HT1080 (cell line): ENCODE measurements at regions not wholly inside any gene's neighbourhood (a gene's known extent, or its start where the extent isn't known, plus 50 kb on each side); places are given as distances from the start of the nearest gene placed in this dataset.
"Not testable (repeated sequence)": the region's sequence is repeated elsewhere in the genome, so short reads cannot be mapped to it uniquely, and the experiment has no call there.

Experiments
- DNase-seq: peaks from one replicate; pipeline ENCODE4 v3.0.0-alpha.2; 2015; ENCODE audit warnings: low read depth

DNA sequence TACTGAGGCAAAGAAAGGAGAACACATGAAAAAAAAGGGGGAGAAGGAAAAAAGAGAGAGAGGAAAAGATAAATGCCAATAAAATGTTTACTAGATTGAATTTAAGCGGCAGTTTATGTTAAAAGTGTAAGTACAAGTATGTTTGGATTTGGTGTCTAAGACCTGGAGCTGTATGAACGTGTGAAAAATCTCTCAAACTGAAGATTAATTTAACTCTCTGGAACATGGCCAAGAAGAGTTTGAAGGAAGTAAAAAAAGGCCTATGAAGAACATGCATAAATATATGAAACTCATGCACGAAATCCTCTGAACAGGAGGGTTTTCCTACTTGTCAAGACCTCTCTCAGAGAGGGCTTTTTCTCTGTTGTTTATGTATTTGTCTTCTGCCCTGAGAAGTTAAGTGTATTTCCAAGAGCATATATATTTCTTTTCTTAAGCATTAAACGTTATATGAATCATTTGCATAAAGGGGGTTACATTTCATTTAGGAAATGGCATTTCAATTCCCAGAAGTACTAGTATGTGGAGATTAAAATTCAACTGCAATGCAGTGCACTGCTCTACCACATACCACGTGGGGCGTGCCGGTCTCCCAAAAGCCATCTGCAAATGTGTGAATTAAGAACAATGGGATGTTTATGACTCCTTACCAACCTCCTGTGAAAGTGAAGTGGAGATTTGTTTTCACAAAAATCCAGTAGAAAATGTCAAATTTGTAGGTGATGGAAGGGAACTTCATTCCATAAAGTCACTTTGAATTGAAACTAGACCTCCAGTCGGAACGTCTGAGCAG is 281.1 kb upstream of the TRIB2 start:
- no peak for DNase-seq

DNA sequence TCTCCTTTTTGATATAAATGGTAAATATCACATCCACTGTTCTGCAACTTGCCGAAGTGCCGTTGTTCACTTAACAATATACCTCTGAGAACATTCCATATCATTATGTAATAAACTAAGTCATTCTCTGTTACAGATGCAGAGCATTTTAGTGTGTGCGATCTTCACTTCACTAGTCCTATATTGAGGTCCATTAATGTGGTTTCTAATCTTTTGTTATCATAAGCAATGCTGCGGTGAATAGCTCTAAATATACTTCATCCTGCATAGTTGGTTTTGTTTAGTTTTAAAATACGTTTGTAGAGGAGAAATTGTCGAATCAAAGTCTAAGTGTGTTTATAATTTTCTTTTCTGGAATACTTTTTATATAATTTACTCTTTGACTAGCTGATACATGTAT is 280.3 kb upstream of the TRIB2 start:
- DNase-seq = no peak

DNA sequence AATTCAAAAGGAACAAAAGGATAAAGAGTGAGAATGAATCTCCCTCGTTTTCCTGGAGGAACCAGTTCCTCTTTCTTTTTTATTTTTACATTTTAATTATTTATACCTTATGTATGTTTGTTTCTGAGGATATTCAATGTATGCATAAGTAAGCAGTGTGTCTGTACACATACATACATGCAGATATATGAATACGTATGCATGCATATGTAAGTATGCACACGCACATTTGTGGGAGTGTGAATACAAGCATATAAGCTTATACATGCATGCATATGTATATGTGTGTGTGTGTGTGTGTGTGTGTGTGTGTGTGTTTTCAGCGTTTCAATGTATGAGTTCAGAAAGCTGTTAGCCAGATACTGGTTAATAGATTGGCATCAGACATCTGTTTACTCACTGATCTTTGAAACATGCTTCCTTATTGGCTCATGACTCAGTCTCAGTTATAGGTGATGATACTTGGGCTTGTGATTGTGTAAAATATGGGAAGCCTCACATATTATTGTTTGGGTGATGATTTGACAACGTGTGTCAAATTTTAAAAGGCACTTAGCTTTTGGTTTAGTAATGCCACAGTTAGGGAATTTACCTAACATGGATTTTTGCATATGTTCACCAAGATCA is 279.7 kb upstream of the TRIB2 start:
- DNase-seq = no peak

DNA sequence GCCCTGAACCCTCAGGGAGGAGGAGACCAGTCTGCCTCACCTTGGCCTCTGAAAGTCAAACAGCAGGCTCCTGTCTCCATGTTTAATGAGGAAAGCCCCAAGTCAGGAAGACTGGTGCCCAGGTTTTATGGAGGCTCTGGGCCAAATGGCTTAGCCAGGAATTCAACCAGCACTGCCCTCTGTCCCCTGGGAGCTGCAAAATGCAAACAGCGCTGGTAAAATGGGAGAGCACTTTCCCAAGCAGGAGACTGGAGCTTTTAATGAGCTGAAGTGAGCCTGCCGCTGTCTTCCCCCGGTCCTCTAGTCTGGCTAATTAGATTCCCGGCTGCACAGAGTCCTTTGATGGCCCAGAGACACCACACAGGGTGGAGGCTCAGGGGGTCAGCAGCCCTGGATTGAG is 276.0 kb upstream of the TRIB2 start:
- no peak for DNase-seq

DNA sequence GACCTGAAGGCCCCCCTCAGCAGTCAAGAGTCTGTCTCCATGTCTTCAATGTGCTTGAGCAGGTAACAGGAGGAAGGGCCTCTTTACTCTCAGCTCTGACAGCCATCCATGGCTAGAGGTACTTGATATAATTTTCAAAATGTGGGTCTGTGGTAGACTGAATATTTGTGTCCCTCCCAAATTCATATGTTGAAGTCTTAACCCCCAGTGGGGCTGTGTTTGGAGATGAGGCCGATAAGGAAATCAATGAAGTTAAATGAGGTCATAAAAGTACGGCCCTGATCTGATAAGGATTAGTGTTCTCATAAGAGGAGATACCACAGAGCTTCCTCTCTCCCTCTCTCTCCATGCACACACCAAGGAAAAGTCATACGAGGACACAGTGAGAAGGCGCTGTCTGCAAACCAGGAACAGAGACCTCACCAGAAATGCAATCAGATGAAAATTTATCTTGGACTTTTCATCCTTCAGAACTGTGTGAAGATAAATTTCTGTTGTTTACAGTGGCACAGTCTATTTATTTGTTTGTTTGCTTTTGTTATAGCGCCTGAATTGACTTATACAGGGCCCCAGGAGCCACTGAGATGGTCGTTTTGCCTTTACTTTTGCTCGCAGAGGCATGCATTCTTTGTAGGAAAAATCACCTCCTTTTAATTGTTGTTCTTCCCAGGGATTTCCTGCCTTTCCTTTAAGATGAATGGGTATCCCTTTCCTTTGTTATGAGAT is 274.8 kb upstream of the TRIB2 start:
- DNase-seq = no peak

DNA sequence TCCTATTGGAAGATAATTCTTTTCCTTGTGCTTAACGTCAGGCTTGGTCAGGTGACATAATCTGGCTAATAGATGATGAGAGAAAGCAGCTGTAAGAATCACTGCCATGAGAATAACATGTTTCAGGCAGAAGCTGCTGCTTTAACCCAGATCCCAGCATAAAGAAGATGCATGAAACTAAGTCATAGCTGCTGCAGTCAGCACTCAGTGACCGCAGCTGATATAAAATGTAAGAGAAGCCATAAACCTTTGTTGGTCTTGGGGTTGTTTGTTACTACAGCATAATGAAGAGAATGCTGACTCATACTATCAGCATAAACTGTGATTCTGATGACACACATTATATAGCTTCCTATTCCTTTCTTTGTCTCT is 274.3 kb upstream of the TRIB2 start:
- peak; percentile 26 for DNase-seq

DNA sequence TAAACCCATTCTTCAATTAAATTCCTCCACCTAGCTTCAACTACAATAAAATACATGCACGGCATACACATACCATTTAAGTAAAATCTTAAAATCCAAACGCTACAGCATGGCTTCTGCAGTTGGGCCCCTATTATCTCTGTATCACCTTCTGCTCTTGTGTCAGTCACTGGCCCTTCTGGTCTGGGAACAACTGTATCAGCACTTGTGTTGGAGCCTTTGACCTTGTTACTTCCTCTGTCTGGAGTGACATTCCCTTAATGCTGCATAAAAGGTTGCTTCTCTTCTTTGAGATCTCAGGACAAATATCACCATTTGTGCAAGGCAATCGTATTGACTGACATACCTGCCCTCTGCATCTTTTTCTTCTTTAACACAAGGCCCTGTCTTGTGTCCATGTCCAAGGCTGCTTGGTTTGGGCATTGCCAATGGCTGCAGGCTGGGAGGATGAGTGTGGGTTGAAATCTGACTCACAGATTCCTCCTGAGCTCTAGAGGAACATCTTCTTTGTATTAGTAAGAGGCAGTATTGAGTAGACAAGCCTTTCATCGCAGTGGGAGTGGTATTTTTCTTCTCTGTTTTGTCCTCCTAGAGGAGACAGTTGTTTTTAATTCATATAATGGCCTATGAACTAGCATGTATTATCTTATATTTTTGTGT is 267.8 kb upstream of the TRIB2 start:
- DNase-seq = peak; percentile 66

DNA sequence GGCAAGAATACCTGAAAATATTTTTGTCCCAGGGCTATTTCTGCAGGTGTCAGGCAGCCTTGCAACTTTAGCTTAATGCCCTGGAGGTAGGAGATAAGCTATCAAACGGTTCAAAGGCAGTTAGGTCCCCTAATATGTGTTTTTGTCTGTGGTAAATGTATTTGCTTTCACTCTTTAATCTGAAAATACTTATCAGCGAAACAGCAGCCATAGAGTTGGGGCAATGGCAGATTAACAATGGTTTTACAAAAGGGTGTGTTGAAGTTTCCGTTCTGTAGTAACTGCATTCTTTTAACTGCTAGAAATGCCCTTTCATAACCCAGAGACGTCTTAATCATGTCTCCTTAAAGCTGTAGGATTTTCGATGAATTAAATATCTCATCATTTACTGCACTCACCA is 265.0 kb upstream of the TRIB2 start:
- DNase-seq = no peak

DNA sequence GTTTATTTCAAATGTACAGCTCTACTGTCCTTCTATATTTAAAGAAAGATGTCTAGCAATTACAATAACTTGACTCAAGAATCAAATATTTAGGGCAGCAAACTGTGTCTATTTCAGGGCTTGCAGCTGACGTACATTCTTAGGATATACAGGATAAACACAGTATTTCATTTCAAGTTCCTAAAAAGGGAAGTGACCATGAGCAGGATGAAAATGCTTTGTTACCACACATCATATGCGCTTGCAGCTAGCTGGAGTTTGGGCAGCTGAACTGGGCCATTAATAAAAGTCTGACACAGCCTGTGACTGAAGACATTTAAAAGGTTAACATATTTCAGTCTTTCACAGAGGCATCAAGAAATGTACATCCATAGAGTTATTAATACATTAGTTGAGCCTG is 264.6 kb upstream of the TRIB2 start:
- no peak for DNase-seq

DNA sequence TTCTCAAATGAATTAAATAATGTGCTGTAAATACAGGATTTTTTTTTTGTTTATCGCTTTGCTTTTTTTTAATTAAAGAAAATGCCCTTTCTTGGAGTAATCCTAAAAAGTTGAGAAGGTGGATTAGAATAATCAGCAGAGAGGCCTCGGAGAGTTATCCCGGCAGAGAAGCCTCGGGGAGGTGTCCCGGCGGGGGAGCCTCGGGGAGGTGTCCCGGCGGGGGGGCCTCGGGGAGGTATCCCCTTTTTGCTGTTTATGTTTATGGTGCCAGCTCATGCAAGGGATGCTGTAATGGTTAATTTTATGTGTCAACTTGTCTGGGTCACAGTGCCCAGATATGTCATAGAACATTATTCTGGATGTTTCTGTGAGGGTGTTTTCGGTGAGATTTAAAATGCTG is 263.0 kb upstream of the TRIB2 start:
- no peak for DNase-seq

DNA sequence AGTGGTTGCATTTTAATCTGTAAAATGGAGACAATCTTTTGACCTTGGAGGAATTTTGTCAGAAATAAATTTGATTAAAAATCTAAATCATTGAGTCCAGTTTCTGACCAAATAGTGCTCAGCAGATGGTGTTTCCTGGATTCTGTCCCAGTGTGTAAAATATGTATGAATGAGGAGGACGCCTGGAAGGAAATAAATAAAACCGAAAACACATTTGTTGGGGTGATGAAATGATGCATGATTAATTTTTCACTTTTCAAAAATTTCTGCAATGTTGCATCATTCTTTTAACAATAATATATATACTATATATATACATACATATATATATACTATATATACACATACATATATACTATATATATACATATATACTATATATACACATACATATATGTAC is 261.1 kb upstream of the TRIB2 start:
- no peak for DNase-seq

DNA sequence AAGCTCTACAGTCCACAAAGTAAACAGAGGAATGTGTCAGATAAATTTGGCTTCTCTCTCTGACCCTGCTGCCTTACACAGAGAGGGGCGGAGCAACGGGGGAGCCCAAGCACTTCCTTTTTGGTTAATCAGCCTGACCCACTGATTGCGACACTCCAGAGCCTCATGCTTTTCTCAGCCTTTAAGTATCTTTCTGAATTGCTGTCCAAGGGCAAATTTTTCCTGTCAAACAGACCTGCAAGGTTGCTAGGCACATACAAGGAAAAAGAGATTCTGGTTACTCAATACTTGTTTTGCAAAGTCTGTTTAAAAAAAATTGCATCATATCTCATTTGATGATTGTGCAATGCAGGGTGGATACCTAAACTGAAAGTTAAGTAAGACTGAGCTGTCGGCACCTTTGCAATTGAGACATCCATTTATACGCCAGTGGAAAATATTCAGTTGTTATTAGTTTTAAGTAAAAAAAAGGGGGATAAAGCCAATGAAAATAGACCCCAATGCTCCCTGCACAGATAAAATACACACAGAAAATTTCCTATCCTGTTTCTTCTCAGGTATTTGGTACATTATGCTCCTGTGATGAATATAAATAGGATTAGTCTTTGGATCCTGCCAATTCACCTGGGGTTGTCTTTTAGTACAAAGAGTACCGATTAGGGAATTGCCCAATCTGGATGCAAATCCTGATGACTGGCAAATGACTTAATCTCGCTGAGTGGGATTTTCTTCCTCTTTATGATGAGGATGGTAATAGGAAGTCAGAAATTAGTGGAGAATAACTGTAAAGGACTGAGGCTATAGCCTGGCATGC is 260.2 kb upstream of the TRIB2 start:
- peak; percentile 90 for DNase-seq

DNA sequence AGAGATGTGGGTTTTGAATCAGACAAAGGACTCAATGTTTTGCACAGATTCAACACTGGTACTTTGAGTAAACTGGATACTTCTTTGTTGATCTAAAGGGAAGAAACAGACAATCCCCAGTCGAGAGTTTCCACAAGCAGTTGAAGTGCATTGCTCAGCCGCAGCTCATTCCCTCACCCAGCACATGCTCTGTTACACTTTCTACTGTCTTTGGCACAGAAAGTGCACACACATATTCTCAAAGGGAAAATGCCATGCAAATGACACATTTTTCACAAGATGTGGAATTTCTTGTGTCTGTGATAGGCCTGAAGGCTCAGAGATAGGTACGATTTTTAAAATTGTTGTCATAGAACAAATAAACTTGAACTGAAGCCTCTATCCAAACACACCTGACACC is 258.9 kb upstream of the TRIB2 start:
- DNase-seq = no peak

DNA sequence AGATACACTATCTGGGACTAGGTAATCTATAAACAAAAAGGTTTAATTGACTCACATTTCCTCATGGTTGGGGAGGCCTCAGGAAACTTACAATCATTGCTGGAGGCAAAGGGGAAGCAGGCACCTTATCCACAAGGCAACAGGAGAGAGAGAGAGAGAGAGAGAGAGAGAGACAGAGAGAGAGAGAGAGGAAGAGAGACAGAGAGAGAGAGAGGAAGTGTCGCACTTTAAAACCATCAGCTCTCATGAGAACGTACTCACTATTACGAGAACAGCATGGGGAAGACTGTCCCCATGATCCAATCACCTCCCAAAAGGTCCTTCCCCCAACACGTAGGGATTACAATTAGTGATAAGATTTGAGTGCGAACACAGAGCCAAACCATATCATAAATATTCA is 253.5 kb upstream of the TRIB2 start:
- DNase-seq = no peak

DNA sequence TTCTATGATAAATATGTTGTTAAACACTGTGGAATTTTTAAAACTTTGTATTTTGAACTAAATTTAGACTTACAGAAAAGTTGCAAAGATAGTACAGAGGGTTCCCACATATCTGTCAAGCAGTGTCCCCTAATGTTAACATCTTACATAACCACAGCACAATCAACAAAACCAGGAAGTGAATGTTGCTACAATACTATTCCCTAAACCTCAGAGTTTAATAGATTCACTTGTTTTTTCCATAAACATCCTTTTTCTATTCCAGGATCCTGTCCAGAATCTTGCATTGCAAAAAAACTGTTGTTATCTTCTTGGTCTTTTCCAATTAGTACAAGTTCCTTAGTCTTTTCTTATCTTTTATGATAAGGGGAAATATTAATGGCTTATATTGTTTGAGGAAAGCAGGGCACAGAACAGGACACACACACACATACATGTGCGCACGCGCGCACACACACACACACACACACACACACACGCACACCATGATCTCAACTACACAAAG is 251.1 kb upstream of the TRIB2 start:
- no peak for DNase-seq

DNA sequence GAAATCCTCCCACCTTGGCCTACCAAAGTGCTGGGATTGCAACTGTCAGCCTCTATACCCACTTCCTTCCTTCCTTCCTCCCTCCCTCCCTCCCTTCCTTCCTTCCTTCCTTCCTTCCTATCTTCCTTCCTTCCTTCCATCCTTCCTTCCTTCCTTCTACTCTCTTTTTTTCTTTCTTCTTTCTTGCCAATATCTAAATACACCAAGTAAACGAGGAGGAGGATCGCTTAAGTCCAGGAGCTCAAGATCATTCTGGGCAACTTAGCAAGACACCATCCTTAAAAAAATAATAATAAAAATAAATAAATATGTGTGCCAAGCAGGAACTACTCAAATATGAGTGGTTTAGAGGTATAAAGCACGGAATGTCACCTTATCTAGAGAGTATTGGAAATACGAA is 249.4 kb upstream of the TRIB2 start:
- DNase-seq = no peak

DNA sequence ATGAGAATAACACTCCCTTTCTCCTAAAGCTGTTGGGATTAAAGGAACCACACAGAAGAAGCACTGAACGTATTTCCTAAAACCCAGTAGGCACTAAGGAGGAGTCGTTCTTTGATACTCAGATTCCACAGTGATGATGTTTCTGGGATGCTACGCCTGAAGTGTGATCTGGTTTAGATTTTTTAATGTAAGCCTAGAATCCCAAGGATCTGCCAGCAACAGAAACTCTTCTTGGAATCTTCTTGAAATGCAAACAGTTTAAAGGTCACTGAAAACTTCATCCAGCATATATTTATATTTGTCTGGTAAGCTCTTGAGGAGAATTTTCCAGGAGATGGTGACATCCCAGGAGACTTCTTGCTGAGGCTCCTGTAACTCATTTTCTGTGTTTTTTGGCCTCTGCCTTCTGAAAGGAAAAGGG is 247.6 kb upstream of the TRIB2 start:
- no peak for DNase-seq

DNA sequence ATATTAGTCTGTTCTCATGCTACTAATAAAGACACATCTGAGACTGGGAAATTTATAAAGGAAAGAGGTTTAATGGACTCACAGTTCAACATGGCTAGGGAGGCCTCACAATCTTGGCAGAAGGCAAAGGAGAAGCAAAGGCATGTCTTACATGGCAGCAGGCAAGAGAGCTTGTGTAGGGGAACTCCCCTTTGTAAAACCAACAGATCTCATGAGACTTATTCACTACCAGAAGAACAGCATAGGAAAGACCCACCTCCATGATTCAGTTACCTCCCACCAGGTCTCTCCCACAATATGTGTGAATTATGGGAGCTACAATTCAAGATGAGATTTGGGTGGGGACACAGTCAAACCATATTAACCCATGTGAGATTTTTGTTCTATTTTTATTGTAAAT is 244.5 kb upstream of the TRIB2 start:
- not testable (repeated sequence) for DNase-seq

DNA sequence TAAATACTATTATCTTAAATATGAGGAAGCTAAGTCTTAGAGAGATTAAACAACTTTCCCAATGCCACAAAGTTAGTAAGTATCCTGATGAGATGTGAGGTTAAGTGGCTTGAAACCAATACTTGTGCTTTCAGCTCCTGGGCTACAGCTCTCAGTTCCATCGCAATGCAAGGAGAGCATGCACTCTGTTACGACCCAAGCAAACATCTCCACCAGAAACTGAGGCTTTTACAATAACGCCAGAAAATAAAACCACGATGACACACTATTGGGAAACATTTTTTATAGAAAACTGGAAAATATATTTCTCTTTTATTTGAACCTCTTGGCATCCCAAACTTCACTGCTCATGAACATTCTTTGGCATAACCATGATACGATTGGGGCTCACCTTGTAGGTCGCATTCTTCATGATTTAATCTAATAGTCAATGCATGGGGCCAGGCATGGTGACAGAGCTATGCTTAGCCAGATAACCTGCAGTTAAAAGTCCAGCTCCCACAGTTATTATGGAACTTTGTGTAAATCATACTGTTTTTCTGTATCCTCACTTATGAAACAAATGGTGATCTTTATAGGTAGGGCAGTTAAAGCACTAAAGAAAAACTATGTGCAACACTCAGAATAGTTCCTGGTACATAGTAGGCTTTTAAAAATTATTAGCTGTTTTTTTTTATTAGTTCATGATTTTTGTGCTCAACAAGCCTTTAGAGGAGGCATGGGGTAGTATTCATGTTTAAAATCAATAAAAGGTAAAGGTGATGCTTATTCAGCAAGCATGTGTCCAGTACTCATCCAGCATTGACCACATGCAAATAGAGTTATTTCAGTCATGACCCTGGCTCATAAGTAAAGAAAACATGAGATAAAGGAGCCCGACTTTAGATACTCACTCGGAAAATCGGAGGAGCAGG is 238.3 kb upstream of the TRIB2 start:
- no peak for DNase-seq

DNA sequence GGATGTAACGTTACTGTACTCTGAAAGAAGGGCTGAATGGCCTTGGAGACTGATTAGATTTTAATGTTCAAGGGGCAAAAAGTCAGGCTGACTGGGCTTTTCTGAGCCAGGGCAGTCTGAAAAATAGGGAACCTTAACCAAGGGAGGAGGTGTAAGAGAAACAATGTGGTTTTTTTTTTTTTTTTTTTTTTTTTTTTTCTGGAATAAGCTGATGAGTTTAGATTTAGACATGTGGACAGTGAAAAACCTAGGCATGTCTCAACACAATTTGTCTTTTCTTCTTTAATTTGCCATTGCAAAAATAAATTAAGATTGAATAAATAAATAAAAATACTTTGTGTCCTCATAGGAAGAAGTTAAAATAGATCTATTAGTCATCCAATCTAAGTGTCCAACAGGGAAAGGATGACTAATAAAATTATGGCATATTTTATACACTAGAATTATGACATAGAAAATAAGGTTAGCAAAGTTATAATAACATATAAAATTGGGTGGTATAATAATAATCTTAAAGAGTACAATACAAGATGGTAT is 237.6 kb upstream of the TRIB2 start:
- DNase-seq = no peak
